Neuron (in vitro differentiated cells): ENCODE measurements at regions not wholly inside any gene's neighbourhood (a gene's known extent, or its start where the extent isn't known, plus 50 kb on each side); places are given as distances from the start of the nearest gene placed in this dataset.
"Not testable (repeated sequence)": the region's sequence is repeated elsewhere in the genome, so short reads cannot be mapped to it uniquely, and the experiment has no call there.

ENCODE experiments used
- H2AFZ ChIP-seq: one replicate; pipeline ENCODE4 v1.6.1; 2013; ENCODE audit warnings: low read depth, mild to moderate bottlenecking, inconsistent platforms, low read length, moderate library complexity
- H3K27me3 ChIP-seq: one replicate; pipeline ENCODE4 v1.6.1; 2013; ENCODE audit warnings: low read length; ENCODE audit not compliant: insufficient read depth
- H3K36me3 ChIP-seq: one replicate; pipeline ENCODE4 v1.6.1; 2013; ENCODE audit warnings: low read length; ENCODE audit not compliant: insufficient read depth
- H3K4me1 ChIP-seq: one replicate; pipeline ENCODE4 v1.6.1; 2013; ENCODE audit warnings: low read length; ENCODE audit not compliant: insufficient read depth
- H3K4me3 ChIP-seq: 2 replicates; pipeline ENCODE4 v1.5.1; 2013; ENCODE audit warnings: mild to moderate bottlenecking, low read length, moderate library complexity
- H3K9me3 ChIP-seq: one replicate; pipeline ENCODE4 v1.6.1; 2013; ENCODE audit warnings: low read length

DNA sequence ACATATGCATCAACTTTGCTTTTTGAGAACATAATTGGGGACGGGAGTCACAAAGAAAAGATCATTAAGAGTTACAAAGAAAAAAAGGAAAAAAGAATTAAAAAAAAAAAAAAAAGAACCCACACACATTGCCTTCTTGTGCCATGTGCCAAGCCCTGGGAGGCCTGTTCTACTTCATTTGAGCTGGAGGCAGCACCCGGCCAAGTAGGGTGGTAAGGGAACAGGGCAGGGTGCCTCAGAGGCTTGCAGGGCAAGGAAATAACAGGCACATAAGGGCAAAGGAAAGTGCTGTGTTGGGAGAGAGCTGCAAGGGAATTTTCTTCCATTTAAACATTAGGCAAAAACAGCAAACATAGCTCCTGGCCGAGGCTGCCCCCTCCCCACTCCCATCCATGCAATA, 418.0 kb downstream of the TMEM182 start:
- Histone ChIP-seq H3K4me1 (no peaks in the 10 kb centered on the region), H3K9me3 (no peaks in the 10 kb centered on the region), H3K27me3 (no peaks in the 10 kb centered on the region)

DNA sequence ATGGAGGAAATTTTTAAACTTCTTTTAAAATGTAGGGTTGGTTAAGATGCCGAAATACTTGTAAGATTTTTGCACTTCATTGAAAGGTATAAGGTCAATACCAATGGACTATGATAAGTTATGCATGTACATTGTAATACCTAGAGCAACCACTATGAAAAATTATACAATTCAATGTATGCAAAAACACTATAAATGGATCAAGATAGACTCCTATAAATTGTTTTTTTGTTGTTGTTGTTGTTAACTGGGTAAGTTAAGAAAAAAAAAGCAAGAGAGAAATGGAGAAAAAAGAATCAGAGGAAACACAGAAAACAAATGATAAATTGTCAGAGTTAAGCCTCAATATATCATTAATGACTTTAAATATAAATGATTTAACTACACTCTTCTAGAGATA, 421.2 kb downstream of the TMEM182 start:
- Histone ChIP-seq H3K36me3 (no peaks in the 10 kb centered on the region), H3K4me1 (no peaks in the 10 kb centered on the region), H2AFZ (no peak overlapping the region), H3K9me3 (no peaks in the 10 kb centered on the region), H3K27me3 (no peaks in the 10 kb centered on the region), H3K4me3 (no peak overlapping the region)

More for the DNA sequence above, 418.0 kb downstream of the TMEM182 start:
- H3K4me3 ChIP-seq: no peak overlapping the region
- no peak overlapping the region for H2AFZ ChIP-seq
- no peaks in the 10 kb centered on the region for H3K36me3 ChIP-seq

DNA sequence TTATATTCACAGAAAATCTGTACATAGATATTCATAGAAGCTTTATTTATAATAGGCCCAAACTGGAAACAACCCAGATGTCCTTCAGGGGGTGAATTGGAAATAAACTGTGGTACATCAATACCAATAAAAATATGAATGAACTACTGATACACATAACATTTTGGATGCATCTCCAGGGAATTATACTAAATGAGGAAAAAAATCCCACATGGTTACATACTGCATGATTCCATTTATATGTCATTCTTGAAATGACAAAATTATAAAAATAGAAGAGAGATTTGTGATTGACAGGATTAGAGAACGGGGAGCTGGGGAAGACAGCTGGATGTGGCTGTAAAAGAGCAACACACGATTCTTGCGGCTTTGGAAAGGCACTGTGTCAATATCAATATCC, 435.0 kb downstream of the TMEM182 start:
- Histone ChIP-seq H2AFZ (no peak overlapping the region), H3K4me1 (no peaks in the 10 kb centered on the region), H3K27me3 (no peaks in the 10 kb centered on the region), H3K9me3 (peaks cover 2% of the 10 kb centered on the region), H3K4me3 (no peak overlapping the region), H3K36me3 (no peaks in the 10 kb centered on the region)

DNA sequence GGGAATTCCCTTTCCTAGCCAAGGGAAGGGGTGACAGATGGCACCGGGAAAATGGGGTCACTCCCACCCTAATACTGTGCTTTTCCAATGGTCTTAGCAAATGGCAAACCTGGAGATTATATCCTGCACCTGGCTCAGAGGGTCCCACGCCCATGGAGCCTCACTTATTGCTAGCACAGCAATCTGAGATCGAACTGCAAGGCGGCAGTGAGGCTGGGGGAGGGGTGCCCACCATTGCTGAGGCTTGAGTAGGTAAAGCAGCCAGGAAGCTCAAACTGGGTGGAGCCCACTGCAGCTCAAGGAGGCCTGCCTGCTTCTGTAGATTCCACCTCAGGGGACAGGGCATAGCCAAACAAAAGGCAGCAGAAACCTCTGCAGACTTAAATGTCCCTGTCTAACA, 438.9 kb downstream of the TMEM182 start:
- not testable (repeated sequence) for H3K9me3 ChIP-seq, H3K4me1 ChIP-seq, H3K4me3 ChIP-seq, H3K36me3 ChIP-seq, H2AFZ ChIP-seq, H3K27me3 ChIP-seq

DNA sequence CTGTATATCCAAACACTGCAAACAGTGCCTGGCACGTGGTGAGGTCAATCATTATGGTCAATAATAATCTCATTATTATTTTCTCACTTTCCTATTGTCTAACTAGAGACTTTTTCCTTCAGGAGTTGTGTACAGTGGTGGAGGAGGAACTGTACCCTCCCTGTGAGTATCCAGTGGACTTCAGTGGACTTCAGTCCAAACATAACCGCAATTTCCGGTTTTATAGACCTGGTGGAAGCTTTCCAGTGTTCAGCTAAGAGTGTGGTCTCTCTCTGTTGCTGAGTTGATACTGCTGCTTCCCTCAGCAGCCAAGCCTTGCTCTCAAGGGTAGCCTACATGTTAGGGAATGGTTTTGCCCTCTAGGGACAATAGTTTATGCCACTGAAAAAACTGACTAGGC, 447.1 kb downstream of the TMEM182 start:
- H3K4me3 ChIP-seq: no peak overlapping the region
- no peaks in the 10 kb centered on the region for H3K27me3 ChIP-seq
- H3K36me3 ChIP-seq: no peaks in the 10 kb centered on the region
- no peak overlapping the region for H2AFZ ChIP-seq
- no peaks in the 10 kb centered on the region for H3K9me3 ChIP-seq
- H3K4me1 ChIP-seq: no peaks in the 10 kb centered on the region

DNA sequence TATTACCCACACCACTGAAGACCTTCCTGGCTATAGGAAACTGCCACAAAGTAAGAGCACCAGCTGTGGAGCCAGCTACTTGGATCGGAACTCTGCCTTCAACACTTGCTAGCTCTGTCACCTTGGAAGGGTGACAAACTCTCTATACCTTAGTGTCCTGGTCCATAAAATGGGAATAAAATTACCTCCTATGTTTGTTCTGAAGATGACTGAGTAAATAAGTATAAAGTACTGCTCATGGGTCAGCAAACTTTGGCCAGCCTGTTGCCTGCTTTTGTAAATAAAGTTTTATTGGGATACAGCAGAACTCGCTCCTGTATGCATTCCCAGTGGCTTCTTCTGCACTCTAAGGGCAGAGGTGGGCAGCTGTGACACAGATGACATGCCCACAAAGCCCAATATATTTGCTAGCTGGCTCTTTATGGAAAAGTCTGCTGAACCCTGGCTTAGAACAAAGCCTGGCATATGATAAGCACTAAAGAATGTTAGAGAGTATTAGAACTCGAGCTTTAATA, 451.3 kb downstream of the TMEM182 start:
- Histone ChIP-seq H3K4me1 (no peaks in the 10 kb centered on the region), H3K9me3 (peaks cover 2% of the 10 kb centered on the region), H3K27me3 (no peaks in the 10 kb centered on the region), H2AFZ (no peak overlapping the region), H3K36me3 (no peaks in the 10 kb centered on the region), H3K4me3 (no peak overlapping the region)

DNA sequence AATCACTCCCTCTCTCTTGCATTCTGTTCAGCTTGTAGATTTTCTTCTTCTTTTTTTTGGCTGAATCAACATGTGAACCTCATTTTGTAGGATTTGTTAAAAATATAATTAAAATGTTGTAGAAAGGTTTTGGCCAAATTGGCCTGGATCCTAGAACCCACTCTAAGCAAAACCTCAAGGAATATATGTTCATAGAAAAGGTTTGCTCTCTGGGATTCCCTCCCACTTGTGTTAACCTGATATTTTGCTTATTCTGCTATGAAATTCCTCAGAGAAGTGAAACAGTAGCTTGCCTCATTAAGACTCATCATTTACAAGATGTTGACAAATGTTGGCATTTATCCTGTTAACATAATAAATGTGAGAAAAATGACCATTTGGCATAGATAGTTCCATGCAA, 456.7 kb downstream of the TMEM182 start:
- Histone ChIP-seq H3K36me3 (no peaks in the 10 kb centered on the region), H3K4me3 (no peak overlapping the region), H3K9me3 (peaks cover 2% of the 10 kb centered on the region), H2AFZ (no peak overlapping the region), H3K4me1 (no peaks in the 10 kb centered on the region), H3K27me3 (no peaks in the 10 kb centered on the region)

DNA sequence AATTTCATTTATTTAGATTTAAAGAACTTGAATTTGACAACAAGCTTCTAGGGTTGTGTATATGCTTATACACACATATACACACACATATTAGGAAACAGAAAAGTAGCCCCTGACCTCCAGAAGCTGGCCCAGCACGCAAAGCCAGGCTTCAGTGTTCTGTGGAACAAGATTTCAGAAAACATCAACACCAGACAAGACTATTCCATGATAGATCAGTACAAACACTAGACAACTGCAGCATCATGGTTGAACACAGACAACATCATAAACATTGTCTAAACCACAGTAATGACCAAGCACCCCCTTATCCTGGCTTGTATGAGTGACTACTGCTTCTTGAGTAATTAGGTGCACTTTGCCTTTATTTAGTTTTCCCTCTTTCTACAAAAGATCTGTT, 457.6 kb downstream of the TMEM182 start:
- no peak overlapping the region for H2AFZ ChIP-seq
- H3K4me1 ChIP-seq: no peaks in the 10 kb centered on the region
- H3K27me3 ChIP-seq: no peaks in the 10 kb centered on the region
- H3K36me3 ChIP-seq: no peaks in the 10 kb centered on the region
- H3K4me3 ChIP-seq: no peak overlapping the region
- H3K9me3 ChIP-seq: peaks cover 2% of the 10 kb centered on the region

DNA sequence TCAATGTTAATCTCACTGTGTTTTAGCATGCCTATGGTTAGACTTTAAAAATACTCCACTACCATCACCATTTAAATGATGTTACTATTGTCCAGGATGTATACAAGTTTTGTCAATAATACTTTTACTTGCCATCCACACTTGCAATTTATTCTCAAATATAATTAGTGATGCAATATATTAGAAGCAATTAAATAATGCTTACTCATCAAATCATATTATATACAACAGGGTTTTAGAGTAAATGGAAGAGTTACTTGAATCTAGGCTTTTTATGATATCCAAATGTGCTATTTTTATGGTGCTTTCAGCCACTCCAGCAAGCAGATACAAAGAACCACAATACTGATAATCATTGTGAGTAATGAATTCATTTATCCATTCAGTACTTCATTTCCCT, 461.1 kb downstream of the TMEM182 start:
- Histone ChIP-seq H3K9me3 (no peaks in the 10 kb centered on the region), H3K27me3 (no peaks in the 10 kb centered on the region), H3K36me3 (no peaks in the 10 kb centered on the region), H2AFZ (no peak overlapping the region), H3K4me3 (no peak overlapping the region), H3K4me1 (no peaks in the 10 kb centered on the region)

DNA sequence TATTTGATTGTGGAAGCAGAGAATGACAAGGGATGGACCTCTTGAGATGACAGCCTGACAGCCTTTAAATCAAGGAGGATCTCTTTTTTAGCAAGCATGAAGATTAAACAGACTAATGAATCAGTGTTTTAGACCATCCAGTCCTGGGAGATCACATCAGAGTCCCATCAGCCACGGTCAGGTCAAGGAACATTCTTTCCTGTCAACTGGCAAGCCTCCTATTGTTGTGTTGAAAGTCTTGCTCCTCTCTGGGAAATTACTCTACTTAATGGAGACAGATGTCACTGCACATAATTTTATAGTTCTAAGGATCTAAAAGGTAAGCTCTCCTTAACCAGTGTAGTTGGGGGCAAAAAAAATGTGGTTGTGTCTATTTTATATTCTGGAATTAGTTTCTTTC, 469.0 kb downstream of the TMEM182 start:
- Histone ChIP-seq H2AFZ (no peak overlapping the region), H3K4me3 (no peak overlapping the region), H3K9me3 (no peaks in the 10 kb centered on the region), H3K36me3 (no peaks in the 10 kb centered on the region), H3K4me1 (peaks cover 9% of the 10 kb centered on the region), H3K27me3 (no peaks in the 10 kb centered on the region)

DNA sequence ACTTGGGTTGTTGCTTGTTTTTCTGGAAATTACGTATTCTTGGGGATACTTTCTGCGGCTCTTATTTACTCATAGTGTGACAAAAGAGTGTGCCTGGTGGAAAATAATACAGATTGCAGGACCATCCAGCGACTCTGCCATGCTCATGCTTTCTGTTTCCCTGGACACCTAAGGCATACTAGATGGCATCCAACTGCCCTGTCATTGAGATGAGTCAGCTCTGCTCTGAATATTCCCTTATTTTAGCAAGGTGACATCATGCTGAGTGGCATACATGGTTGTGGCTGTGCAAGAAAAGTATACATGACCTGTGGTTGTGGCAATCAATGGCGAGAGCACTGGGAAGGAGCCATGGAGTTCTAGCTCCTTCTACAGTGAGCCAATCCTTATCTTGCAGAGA, 471.0 kb downstream of the TMEM182 start:
- H3K9me3 ChIP-seq: no peaks in the 10 kb centered on the region
- H3K27me3 ChIP-seq: no peaks in the 10 kb centered on the region
- H2AFZ ChIP-seq: no peak overlapping the region
- peaks cover 9% of the 10 kb centered on the region for H3K4me1 ChIP-seq
- H3K4me3 ChIP-seq: no peak overlapping the region
- H3K36me3 ChIP-seq: no peaks in the 10 kb centered on the region

DNA sequence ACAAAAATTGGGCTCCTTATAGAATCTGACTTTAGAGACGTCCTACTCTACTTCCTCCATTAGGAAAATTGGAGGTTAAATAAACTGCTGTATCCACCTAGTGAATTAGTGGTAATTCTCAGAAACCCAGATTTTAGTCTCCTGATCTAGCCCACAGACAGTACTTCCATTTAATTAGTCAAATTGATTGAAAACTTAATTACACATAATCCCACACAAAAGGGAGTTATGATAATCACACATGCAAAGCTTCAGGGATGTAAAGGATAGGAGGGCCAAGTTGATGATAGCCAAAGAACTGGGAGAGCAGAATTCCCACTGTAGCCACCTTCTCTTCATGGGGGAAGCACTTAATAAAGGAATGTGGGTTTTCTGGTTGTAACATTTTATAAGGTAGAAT, 471.9 kb downstream of the TMEM182 start:
- no peak overlapping the region for H3K4me3 ChIP-seq
- no peaks in the 10 kb centered on the region for H3K27me3 ChIP-seq
- H2AFZ ChIP-seq: no peak overlapping the region
- H3K4me1 ChIP-seq: peaks cover 9% of the 10 kb centered on the region
- no peaks in the 10 kb centered on the region for H3K36me3 ChIP-seq
- H3K9me3 ChIP-seq: no peaks in the 10 kb centered on the region

DNA sequence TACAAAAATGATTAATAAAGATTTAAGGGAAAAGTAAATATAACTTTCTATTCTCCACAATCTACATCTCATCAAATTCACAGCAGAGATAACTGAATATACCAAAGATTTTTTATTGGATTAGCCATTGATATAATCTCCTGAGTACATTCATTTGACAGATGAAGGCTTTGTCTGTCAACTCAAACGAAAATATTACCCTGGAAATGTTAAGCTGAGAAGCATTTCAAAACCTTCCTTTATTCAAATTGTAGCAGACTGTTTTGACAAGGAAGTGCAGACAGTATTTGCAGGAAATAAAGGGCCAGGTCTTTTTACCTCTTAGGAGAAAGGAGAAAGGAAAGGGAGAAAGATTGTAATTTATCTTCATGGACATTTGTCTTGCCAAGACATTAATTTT, 473.5 kb downstream of the TMEM182 start:
- Histone ChIP-seq H3K4me3 (no peak overlapping the region), H3K4me1 (peaks cover 9% of the 10 kb centered on the region), H2AFZ (no peak overlapping the region), H3K36me3 (no peaks in the 10 kb centered on the region), H3K27me3 (no peaks in the 10 kb centered on the region), H3K9me3 (no peaks in the 10 kb centered on the region)

DNA sequence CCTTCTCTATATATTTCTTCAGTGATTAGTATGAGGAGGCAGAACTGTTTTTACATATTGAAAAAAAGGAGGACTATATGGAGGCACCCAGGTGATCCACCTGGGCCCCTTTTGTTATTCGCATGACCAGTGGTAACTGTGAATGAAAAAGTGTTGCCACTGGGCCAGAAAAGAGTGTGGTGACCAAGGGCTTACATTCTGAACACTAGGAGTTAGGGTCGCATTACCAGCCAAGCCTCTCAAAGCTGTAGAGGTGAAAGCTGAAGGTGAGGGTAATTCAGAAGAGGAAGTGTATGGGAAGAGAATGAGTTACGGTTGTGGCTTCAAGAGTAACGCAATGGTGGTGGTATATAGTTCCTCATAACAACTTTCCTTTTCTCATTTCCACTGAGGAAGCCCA, 487.6 kb downstream of the TMEM182 start:
- no peaks in the 10 kb centered on the region for H3K36me3 ChIP-seq
- H3K27me3 ChIP-seq: no peaks in the 10 kb centered on the region
- no peak overlapping the region for H2AFZ ChIP-seq
- H3K9me3 ChIP-seq: no peaks in the 10 kb centered on the region
- H3K4me3 ChIP-seq: no peak overlapping the region
- peaks cover 8% of the 10 kb centered on the region for H3K4me1 ChIP-seq
